ENCODE measurements at regions not wholly inside any gene's neighbourhood (a gene's known extent, or its start where the extent isn't known, plus 50 kb on each side); places are given as distances from the start of the nearest gene placed in this dataset.

GRCh38 chr2:120923426-120923825 is 187.8 kb downstream of the GLI2 start:
- no peak for TF ChIP-seq TAF1 (IDR thresholded peaks at IDR 0.05; ENCODE audit: low read depth, low read length)
- no peak for TF ChIP-seq POLR2A (IDR thresholded peaks at IDR 0.05; ENCODE audit: low read depth, low read length)
